ENCODE measurements at regions not wholly inside any gene's neighbourhood (a gene's known extent, or its start where the extent isn't known, plus 50 kb on each side); places are given as distances from the start of the nearest gene placed in this dataset.

DNA sequence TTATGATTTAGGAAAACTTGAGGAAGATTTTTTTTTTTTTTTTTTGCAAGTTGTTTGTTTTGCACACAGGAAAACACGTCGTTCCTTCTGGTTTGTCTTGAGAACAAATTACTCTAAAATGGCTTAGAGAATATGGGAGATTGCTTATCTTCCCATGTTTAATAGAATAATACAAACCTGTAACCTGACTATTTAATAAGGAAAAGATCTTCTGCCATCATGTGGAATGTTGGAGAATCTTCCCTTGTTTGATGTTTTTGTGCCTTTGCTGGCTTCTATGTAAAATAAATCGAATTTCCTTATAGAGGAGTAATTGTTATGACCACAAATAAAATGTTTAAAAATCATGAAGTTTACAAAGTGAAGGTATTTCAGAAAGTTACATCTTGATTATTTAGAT lies 818.8 kb downstream of the GATA3 start:
- no peak overlapping the region for H3K27ac ChIP-seq
- H3K9me3 ChIP-seq (replicated peaks in 1 of 11): peaks cover 0 to 2% (median 0%) of the 10 kb centered on the region in 11 experiments; a peak in 1 of 22 replicates
- no peaks in the 10 kb centered on the region for H3K4me1 ChIP-seq
- H3K4me2 ChIP-seq: no peak overlapping the region
- TF ChIP-seq Cebpa-rat (IDR thresholded peaks at IDR 0.05): no peak
- H3K36me3 ChIP-seq: no peaks in the 10 kb centered on the region
- no peaks in the 10 kb centered on the region for H3K27me3 ChIP-seq
- H3K9ac ChIP-seq: no peak overlapping the region
- no peak overlapping the region for H3K4me3 ChIP-seq
- no peaks in the 10 kb centered on the region for H4K20me1 ChIP-seq

DNA sequence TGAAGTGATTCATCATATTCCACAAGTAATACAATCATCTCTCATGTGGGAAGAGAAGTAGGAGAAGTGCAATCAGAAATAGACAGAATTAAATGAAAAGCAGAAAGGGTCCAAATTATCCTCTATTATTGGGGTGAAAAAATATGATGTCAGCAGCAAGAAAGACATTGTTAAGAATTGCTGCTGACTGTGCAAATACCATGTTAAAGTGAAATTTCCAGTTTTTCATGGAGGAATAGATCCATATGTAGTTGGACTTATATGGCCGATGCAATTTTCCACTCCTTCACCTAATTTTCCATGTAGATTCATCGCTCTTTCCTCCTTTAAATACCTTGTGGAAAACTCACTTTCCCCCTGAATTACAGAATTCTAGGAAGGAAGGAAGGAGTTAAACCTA lies 819.8 kb downstream of the GATA3 start:
- Histone ChIP-seq H3K9me3 (replicated peaks in 1 of 11) (no peaks in the 10 kb centered on the region), H3K36me3 (no peaks in the 10 kb centered on the region), H3K27ac (no peak overlapping the region), H3K4me3 (no peak overlapping the region), H3K4me1 (no peaks in the 10 kb centered on the region), H3K9ac (no peak overlapping the region), H3K4me2 (no peak overlapping the region), H4K20me1 (no peaks in the 10 kb centered on the region), H3K27me3 (no peaks in the 10 kb centered on the region)
- no peak for TF ChIP-seq Cebpa-rat (IDR thresholded peaks at IDR 0.05)

DNA sequence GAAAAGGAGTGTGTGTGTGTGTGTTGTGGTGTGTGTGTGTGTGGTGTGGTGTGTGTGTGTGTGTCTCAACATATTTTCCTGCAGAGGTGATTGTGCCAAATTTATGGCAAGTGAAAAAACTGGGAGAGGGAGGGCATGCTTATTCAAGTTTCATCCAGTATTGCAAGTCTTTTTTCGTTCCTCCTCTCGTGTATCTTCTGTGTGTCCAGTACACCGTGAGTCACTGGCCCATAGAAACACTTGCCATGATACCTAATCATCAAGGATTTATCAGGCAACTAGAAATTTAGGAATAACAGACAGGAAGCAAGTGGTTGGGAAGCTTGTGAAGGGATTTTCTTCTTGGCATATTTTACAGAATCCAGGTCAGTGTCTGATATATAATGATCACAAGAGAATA lies 820.5 kb downstream of the GATA3 start:
- Histone ChIP-seq H3K36me3 (no peaks in the 10 kb centered on the region), H3K27ac (no peak overlapping the region), H3K9me3 (replicated peaks in 1 of 11) (no peaks in the 10 kb centered on the region), H3K4me1 (no peaks in the 10 kb centered on the region), H3K4me2 (no peak overlapping the region), H3K9ac (no peak overlapping the region), H3K4me3 (no peak overlapping the region), H3K27me3 (no peaks in the 10 kb centered on the region), H4K20me1 (no peaks in the 10 kb centered on the region)
- TF ChIP-seq Cebpa-rat (IDR thresholded peaks at IDR 0.05): no peak

DNA sequence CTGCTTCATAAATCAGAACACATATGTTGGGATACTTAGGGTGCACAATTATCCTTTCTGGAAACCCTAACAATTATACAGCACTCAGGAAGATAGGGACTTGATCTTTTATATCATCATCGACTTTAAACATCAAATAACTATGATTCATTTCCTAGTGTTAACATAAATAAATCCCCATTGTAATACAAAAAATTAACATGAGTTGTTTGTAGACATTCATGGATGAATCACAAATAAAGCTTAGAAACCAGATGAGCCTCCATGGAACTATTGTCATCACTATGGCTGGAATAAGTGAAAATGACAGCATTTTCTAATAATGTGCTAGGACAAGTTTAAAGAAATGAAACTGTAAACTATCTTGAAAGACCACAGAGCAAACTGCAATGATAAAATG lies 821.7 kb downstream of the GATA3 start:
- no peaks in the 10 kb centered on the region for H4K20me1 ChIP-seq
- TF ChIP-seq Cebpa-rat (IDR thresholded peaks at IDR 0.05): no peak
- H3K9me3 ChIP-seq (replicated peaks in 1 of 11): no peaks in the 10 kb centered on the region
- H3K36me3 ChIP-seq: no peaks in the 10 kb centered on the region
- no peak overlapping the region for H3K9ac ChIP-seq
- no peaks in the 10 kb centered on the region for H3K27me3 ChIP-seq
- H3K27ac ChIP-seq: no peak overlapping the region
- no peak overlapping the region for H3K4me3 ChIP-seq
- no peaks in the 10 kb centered on the region for H3K4me1 ChIP-seq
- no peak overlapping the region for H3K4me2 ChIP-seq

DNA sequence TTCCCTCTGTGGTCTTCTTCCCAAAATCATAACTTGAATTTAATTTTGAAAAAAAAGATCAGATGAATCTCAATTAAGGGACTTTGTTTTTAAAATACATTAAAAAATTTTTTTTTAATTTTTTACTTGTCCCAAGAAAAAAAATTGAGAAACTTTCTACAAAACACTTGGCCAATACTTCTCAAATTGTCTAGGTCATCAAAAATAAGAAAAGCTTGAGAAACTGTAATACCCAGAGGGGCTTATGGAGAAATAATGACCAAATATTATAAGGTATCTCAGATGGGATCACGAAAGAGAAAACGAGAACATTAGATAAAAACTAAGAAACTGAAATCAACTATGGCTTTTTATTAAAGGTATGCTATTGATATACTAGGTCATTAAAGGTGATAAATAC lies 835.0 kb downstream of the GATA3 start:
- no peaks in the 10 kb centered on the region for H3K27me3 ChIP-seq
- no peak for TF ChIP-seq Cebpa-rat (IDR thresholded peaks at IDR 0.05)
- H3K36me3 ChIP-seq: no peaks in the 10 kb centered on the region
- H3K4me2 ChIP-seq: no peak overlapping the region
- H4K20me1 ChIP-seq: no peaks in the 10 kb centered on the region
- no peaks in the 10 kb centered on the region for H3K9me3 ChIP-seq (replicated peaks in 1 of 11)
- no peak overlapping the region for H3K27ac ChIP-seq
- H3K4me1 ChIP-seq: peaks cover 0 to 25% (median 9%) of the 10 kb centered on the region in 10 experiments; a peak in 12 of 20 replicates
- H3K4me3 ChIP-seq: no peak overlapping the region
- H3K9ac ChIP-seq: no peak overlapping the region

DNA sequence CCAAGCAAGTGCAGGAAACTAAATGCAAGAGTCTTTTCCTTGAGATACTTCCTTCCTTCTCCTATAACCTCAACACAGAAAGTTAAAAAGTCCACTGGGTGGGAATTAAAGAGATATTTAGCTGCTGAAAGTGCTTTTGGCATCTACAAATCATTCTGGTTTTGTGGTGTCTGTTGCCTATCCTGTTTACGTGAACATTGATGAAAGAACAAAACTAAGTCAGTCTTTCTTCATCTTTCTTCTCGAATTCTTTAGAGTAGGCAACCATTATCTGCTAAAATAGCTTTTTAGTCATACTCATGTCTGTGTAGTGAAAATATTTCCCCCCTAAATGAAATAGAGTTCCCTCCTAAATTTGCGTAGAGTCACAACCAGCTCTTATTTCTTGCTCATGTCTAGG lies 838.6 kb downstream of the GATA3 start:
- H3K27ac ChIP-seq: no peak overlapping the region
- peak overlapping the region in 2 of 11 experiments; percentile 4 to 38; a peak in 3 of 22 replicates for H3K4me2 ChIP-seq
- no peak overlapping the region for H3K9ac ChIP-seq
- TF ChIP-seq Cebpa-rat (IDR thresholded peaks at IDR 0.05): no peak
- H3K9me3 ChIP-seq (replicated peaks in 1 of 11): no peaks in the 10 kb centered on the region
- H3K27me3 ChIP-seq: no peaks in the 10 kb centered on the region
- no peaks in the 10 kb centered on the region for H4K20me1 ChIP-seq
- peaks cover 0 to 25% (median 9%) of the 10 kb centered on the region in 10 experiments; a peak in 12 of 20 replicates for H3K4me1 ChIP-seq
- H3K4me3 ChIP-seq: no peak overlapping the region
- H3K36me3 ChIP-seq: no peaks in the 10 kb centered on the region

DNA sequence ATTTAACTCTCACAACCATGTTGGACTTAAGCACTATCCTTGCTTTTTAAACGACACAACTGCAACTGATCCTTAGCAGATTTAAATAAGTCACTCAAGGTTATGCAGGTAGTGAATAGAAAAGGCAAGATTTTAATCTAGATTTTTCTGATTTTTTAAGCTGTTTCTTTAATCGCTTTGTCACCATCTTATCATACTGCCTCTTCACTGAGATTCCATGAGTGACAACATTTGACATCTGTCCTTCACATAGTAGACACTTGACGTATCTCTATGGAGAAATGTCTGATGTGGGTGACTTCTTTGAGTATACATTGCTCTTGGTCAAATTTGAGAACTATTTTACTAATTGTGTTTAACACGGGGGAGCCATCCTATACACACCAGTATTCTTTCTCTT lies 839.7 kb downstream of the GATA3 start:
- Histone ChIP-seq H3K36me3 (no peaks in the 10 kb centered on the region), H3K9me3 (replicated peaks in 1 of 11) (no peaks in the 10 kb centered on the region), H3K9ac (no peak overlapping the region), H3K4me2 (no peak overlapping the region), H3K27me3 (no peaks in the 10 kb centered on the region), H3K4me1 (peaks cover 0 to 25% (median 9%) of the 10 kb centered on the region in 10 experiments; a peak in 12 of 20 replicates), H3K27ac (no peak overlapping the region), H3K4me3 (no peak overlapping the region), H4K20me1 (no peaks in the 10 kb centered on the region)
- no peak for TF ChIP-seq Cebpa-rat (IDR thresholded peaks at IDR 0.05)

DNA sequence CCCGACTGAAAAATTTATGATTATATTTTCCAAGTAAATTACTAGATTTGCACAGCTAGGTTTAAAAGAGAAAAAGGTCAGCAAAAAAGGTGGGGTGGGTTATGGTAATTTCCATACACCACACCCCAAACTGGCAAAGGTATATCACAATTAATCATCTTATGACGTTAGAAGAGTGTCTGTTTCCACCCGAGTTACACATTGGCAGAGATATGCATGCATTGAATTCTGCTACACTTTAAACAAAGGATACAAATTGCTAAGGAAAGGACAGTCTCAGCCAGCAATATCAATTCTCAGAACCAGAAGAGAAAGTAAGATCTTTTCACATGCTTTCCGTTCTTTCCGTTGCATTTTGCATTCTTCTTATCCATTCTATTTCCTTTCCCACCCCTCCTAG lies 843.3 kb downstream of the GATA3 start:
- no peak overlapping the region for H3K4me3 ChIP-seq
- no peak overlapping the region; a peak in 1 of 22 replicates for H3K4me2 ChIP-seq
- no peaks in the 10 kb centered on the region for H3K36me3 ChIP-seq
- no peak overlapping the region for H3K27ac ChIP-seq
- no peak overlapping the region for H3K9ac ChIP-seq
- H3K9me3 ChIP-seq (replicated peaks in 1 of 11): no peaks in the 10 kb centered on the region
- TF ChIP-seq Cebpa-rat (IDR thresholded peaks at IDR 0.05): no peak
- no peaks in the 10 kb centered on the region for H4K20me1 ChIP-seq
- H3K27me3 ChIP-seq: no peaks in the 10 kb centered on the region
- H3K4me1 ChIP-seq: peaks cover 0 to 6% (median 0%) of the 10 kb centered on the region in 10 experiments; a peak in 5 of 20 replicates

DNA sequence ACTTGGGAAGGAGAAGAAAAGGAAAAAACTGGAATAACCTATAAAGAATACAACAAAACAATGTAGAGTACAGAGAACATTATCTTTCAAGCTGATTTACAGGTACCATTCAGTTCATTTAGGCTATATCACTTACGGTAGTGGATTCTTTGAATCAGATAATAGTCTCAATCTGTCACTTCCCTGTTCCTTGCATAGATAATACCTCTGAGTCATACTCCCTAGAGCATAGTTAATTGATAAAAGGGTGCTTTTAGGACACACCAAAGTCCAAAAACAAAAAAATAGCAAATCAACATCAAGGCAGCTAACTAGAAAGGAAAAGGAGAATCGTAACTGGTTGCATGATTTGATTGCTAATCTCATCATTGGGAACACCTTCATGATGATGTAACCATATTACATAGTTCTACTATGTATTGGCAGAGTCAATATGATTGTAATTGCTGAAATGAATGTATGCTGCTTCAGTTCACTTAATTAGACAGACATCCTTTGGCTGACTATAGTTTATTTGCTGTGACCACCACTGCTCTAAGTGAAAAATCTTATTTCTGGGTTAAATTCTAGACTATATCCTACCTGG lies 844.4 kb downstream of the GATA3 start:
- no peak overlapping the region for H3K27ac ChIP-seq
- no peaks in the 10 kb centered on the region; a peak in 2 of 20 replicates for H3K4me1 ChIP-seq
- H3K4me3 ChIP-seq: no peak overlapping the region
- H3K9ac ChIP-seq: no peak overlapping the region
- H3K4me2 ChIP-seq: no peak overlapping the region
- H4K20me1 ChIP-seq: no peaks in the 10 kb centered on the region
- no peaks in the 10 kb centered on the region for H3K9me3 ChIP-seq (replicated peaks in 1 of 11)
- TF ChIP-seq Cebpa-rat (IDR thresholded peaks at IDR 0.05): no peak
- no peaks in the 10 kb centered on the region for H3K27me3 ChIP-seq
- no peaks in the 10 kb centered on the region for H3K36me3 ChIP-seq

DNA sequence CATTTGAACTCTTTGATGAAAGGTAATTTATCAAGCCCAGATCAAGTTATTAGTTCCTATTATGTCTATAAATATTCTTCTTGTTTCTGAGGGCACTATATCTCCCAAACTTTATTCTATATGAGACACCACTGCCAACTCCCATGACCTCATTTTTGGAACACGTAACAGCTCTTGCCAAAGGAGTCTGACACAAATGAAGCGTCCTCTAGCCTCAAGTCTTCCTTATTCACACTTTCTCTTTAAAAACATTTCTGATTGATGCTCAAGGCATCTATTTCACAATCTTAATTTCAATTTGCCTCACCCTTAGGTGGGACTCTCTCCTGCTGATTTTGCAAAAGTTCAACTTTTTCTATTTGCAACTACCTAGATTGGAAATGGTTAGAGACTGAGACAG lies 848.4 kb downstream of the GATA3 start:
- Histone ChIP-seq H3K4me3 (no peak overlapping the region), H3K27me3 (no peaks in the 10 kb centered on the region), H3K27ac (no peak overlapping the region), H3K9me3 (replicated peaks in 1 of 11) (no peaks in the 10 kb centered on the region), H3K36me3 (no peaks in the 10 kb centered on the region), H3K4me2 (no peak overlapping the region), H4K20me1 (no peaks in the 10 kb centered on the region), H3K9ac (no peak overlapping the region), H3K4me1 (no peaks in the 10 kb centered on the region; a peak in 2 of 20 replicates)
- no peak for TF ChIP-seq Cebpa-rat (IDR thresholded peaks at IDR 0.05)
